ENCODE measurements at regions not wholly inside any gene's neighbourhood (a gene's known extent, or its start where the extent isn't known, plus 50 kb on each side); places are given as distances from the start of the nearest gene placed in this dataset.
A peak's percentile ranks its signal among the peaks of the same experiment; 100 is the strongest.

GRCh38 chr1:96361271-96361856, 360.2 kb upstream of the PTBP2 start:
- H3K27ac ChIP-seq, result no peak overlapping the region
- H3K4me3 ChIP-seq, result no peak overlapping the region

- Histone ChIP-seq H3K27ac (no peak overlapping the region), H3K4me3 (no peak overlapping the region)
These were observed 359.6 kb upstream of the PTBP2 start for GRCh38 chr1:96361961-96362360.

- H3K4me3 ChIP-seq, result no peak overlapping the region
These were observed 359.0 kb upstream of the PTBP2 start for GRCh38 chr1:96362623-96363022.

GRCh38 chr1:96363826-96364225, 357.8 kb upstream of the PTBP2 start:
- H3K27ac ChIP-seq, result peak overlapping the region in 1 of 21 experiments; percentile 11
- no peak overlapping the region for H3K4me3 ChIP-seq

More at GRCh38 chr1:96362623-96363022, 359.0 kb upstream of the PTBP2 start:
- peak overlapping the region in 6 of 21 experiments; percentile 11 to 51 (median 42) for H3K27ac ChIP-seq

- Histone ChIP-seq H3K4me3 (no peak overlapping the region), H3K27ac (peak overlapping the region in 1 of 21 experiments; percentile 11)
These were observed 357.0 kb upstream of the PTBP2 start for GRCh38 chr1:96364576-96364975.

- Histone ChIP-seq H3K4me3 (no peak overlapping the region), H3K27ac (no peak overlapping the region)
These were observed 356.5 kb upstream of the PTBP2 start for GRCh38 chr1:96365076-96365475.

GRCh38 chr1:96365596-96366390, 355.8 kb upstream of the PTBP2 start:
- no peak overlapping the region for H3K4me3 ChIP-seq
- no peak overlapping the region for H3K27ac ChIP-seq

- Histone ChIP-seq H3K4me3 (no peak overlapping the region), H3K27ac (no peak overlapping the region)
These were observed 355.1 kb upstream of the PTBP2 start for GRCh38 chr1:96366516-96366915.

GRCh38 chr1:96367791-96368190, 353.8 kb upstream of the PTBP2 start:
- H3K27ac ChIP-seq, result no peak overlapping the region
- no peak overlapping the region for H3K4me3 ChIP-seq

GRCh38 chr1:96370757-96371156, 350.8 kb upstream of the PTBP2 start:
- no peak overlapping the region for H3K4me3 ChIP-seq
- peak overlapping the region in 2 of 21 experiments; percentile 49 to 58 for H3K27ac ChIP-seq

- H3K4me3 ChIP-seq, result no peak overlapping the region
- H3K27ac ChIP-seq, result no peak overlapping the region
These were observed 348.7 kb upstream of the PTBP2 start for GRCh38 chr1:96372881-96373280.

GRCh38 chr1:96374076-96374762, 347.4 kb upstream of the PTBP2 start:
- peak overlapping the region in 1 of 21 experiments; percentile 13 for H3K27ac ChIP-seq
- no peak overlapping the region for H3K4me3 ChIP-seq

GRCh38 chr1:96376846-96377245, 344.7 kb upstream of the PTBP2 start:
- H3K27ac ChIP-seq, result no peak overlapping the region
- H3K4me3 ChIP-seq, result no peak overlapping the region

GRCh38 chr1:96384611-96385010, 337.0 kb upstream of the PTBP2 start:
- H3K4me3 ChIP-seq, result no peak overlapping the region
- no peak overlapping the region for H3K27ac ChIP-seq

GRCh38 chr1:96387785-96388184, 333.8 kb upstream of the PTBP2 start:
- no peak overlapping the region for H3K27ac ChIP-seq
- no peak overlapping the region for H3K4me3 ChIP-seq

- Histone ChIP-seq H3K4me3 (no peak overlapping the region), H3K27ac (no peak overlapping the region)
These were observed 332.9 kb upstream of the PTBP2 start for GRCh38 chr1:96388421-96389310.

- H3K4me3 ChIP-seq, result no peak overlapping the region
- no peak overlapping the region for H3K27ac ChIP-seq
These were observed 321.5 kb upstream of the PTBP2 start for GRCh38 chr1:96400089-96400488.

GRCh38 chr1:96409087-96409486, 312.5 kb upstream of the PTBP2 start:
- Histone ChIP-seq H3K27ac (no peak overlapping the region), H3K4me3 (no peak overlapping the region)

GRCh38 chr1:96409689-96410088, 311.9 kb upstream of the PTBP2 start:
- H3K4me3 ChIP-seq, result no peak overlapping the region

GRCh38 chr1:96411006-96411405, 310.6 kb upstream of the PTBP2 start:
- Histone ChIP-seq H3K4me3 (no peak overlapping the region), H3K27ac (no peak overlapping the region)

More at GRCh38 chr1:96409689-96410088, 311.9 kb upstream of the PTBP2 start:
- H3K27ac ChIP-seq, result no peak overlapping the region

Data from skin epidermis (tissue), 12 donors.